Astrocyte (in vitro differentiated cells and primary cell): ENCODE measurements at regions not wholly inside any gene's neighbourhood (a gene's known extent, or its start where the extent isn't known, plus 50 kb on each side); places are given as distances from the start of the nearest gene placed in this dataset.

Experiments used
- DNase-seq: peaks from one replicate; pipeline ENCODE4 v3.0.0-alpha.2; 2010; ENCODE audit warnings: low read depth
- FAIRE-seq: peaks from 2 replicates; lab custom pipeline; 2011; peaks lifted over from hg19 to GRCh38; lab: Jason Lieb, UNC
- H2AFZ ChIP-seq: 2 replicates; pipeline ENCODE4 v1.6.0; 2012; ENCODE audit warnings: low read depth, low read length, inconsistent platforms
- H3K27ac ChIP-seq: 2 replicates; pipeline ENCODE4 v1.5.1; 2011; ENCODE audit warnings: low read depth, low read length, inconsistent platforms
- H3K27me3 ChIP-seq: 2 replicates; pipeline ENCODE4 v1.6.0; 2011; ENCODE audit warnings: low read length, inconsistent platforms; ENCODE audit not compliant: insufficient read depth
- H3K36me3 ChIP-seq: 2 replicates; pipeline ENCODE4 v1.5.1; 2011; ENCODE audit warnings: low read length, inconsistent platforms; ENCODE audit not compliant: insufficient read depth
- H3K4me1 ChIP-seq: 2 replicates; pipeline ENCODE4 v1.5.1; 2011; ENCODE audit warnings: low read length, inconsistent platforms; ENCODE audit not compliant: insufficient read depth
- H3K4me2 ChIP-seq: 2 replicates; pipeline ENCODE4 v1.6.0; 2012; ENCODE audit warnings: low read length, inconsistent platforms
- H3K4me3 ChIP-seq: 2 replicates; pipeline ENCODE4 v1.5.1; 2011; ENCODE audit warnings: low read depth, mild to moderate bottlenecking, low read length, inconsistent platforms; ENCODE audit not compliant: insufficient read depth
- H3K79me2 ChIP-seq: 2 replicates; pipeline ENCODE4 v1.6.0; 2012; ENCODE audit warnings: mild to moderate bottlenecking, low read length, inconsistent platforms; ENCODE audit not compliant: insufficient read depth
- H3K9ac ChIP-seq: 2 replicates; pipeline ENCODE4 v1.6.0; 2012; ENCODE audit warnings: mild to moderate bottlenecking, low read length, inconsistent platforms
- H3K9me3 ChIP-seq: 2 replicates; pipeline ENCODE4 v1.5.1; 2012; ENCODE audit warnings: low read depth, mild to moderate bottlenecking, low read length, inconsistent platforms; ENCODE audit not compliant: insufficient read depth
- H4K20me1 ChIP-seq: 2 replicates; pipeline ENCODE4 v1.6.0; 2012; ENCODE audit warnings: low read length, inconsistent platforms; ENCODE audit not compliant: insufficient read depth
- H3K27ac Mint-ChIP-seq: one replicate; pipeline ENCODE4 v1.8.0; 2021; ENCODE audit warnings: mild to moderate bottlenecking, mixed read lengths; ENCODE audit not compliant: unreplicated experiment
- H3K27me3 Mint-ChIP-seq: one replicate; pipeline ENCODE4 v1.8.0; 2021; ENCODE audit warnings: low read depth, mixed read lengths; ENCODE audit not compliant: unreplicated experiment
- H3K36me3 Mint-ChIP-seq: one replicate; pipeline ENCODE4 v1.8.0; 2021; ENCODE audit warnings: low read depth, mixed read lengths; ENCODE audit not compliant: unreplicated experiment
- H3K4me1 Mint-ChIP-seq: one replicate; pipeline ENCODE4 v1.8.0; 2021; ENCODE audit warnings: low read depth, mixed read lengths; ENCODE audit not compliant: unreplicated experiment
- H3K4me3 Mint-ChIP-seq: one replicate; pipeline ENCODE4 v1.8.0; 2021; ENCODE audit warnings: mild to moderate bottlenecking, moderate library complexity, mixed read lengths; ENCODE audit not compliant: unreplicated experiment
- H3K9me3 Mint-ChIP-seq: one replicate; pipeline ENCODE4 v1.8.0; 2021; ENCODE audit warnings: mild to moderate bottlenecking, mixed read lengths; ENCODE audit not compliant: unreplicated experiment
- EZH2 ChIP-seq: IDR thresholded peaks from 2 replicates; pipeline ENCODE4 v1.6.1; 2012; ENCODE audit warnings: mild to moderate bottlenecking, low read length, inconsistent platforms; ENCODE audit not compliant: insufficient read depth
- TF ChIP-seq, protein P1 (sequence below): IDR thresholded peaks from 2 replicates; pipeline ENCODE4 v1.5.1; 2011; ENCODE audit warnings: low read depth, mild to moderate bottlenecking, inconsistent platforms, low read length, moderate library complexity; ENCODE audit not compliant: insufficient read depth

- Mint-ChIP-seq H3K36me3 (no peaks in the 10 kb centered on the region), H3K4me1 (peaks cover 2% of the 10 kb centered on the region), H3K27ac (no peak overlapping the region), H3K27me3 (no peaks in the 10 kb centered on the region), H3K9me3 (peaks cover 3% of the 10 kb centered on the region), H3K4me3 (no peak overlapping the region)
- Histone ChIP-seq H3K9me3 (no peaks in the 10 kb centered on the region), H3K27me3 (no peaks in the 10 kb centered on the region), H2AFZ (no peak overlapping the region), H3K4me1 (no peaks in the 10 kb centered on the region), H3K4me2 (no peak overlapping the region), H3K9ac (no peak overlapping the region), H3K27ac (no peak overlapping the region), H3K36me3 (no peaks in the 10 kb centered on the region), H3K4me3 (no peak overlapping the region), H3K79me2 (no peaks in the 10 kb centered on the region), H4K20me1 (no peaks in the 10 kb centered on the region)
- DNase-seq = peak; percentile 5
- FAIRE-seq = no peak
- TF ChIP-seq EZH2 = no peak
- TF ChIP-seq, protein P1, sequence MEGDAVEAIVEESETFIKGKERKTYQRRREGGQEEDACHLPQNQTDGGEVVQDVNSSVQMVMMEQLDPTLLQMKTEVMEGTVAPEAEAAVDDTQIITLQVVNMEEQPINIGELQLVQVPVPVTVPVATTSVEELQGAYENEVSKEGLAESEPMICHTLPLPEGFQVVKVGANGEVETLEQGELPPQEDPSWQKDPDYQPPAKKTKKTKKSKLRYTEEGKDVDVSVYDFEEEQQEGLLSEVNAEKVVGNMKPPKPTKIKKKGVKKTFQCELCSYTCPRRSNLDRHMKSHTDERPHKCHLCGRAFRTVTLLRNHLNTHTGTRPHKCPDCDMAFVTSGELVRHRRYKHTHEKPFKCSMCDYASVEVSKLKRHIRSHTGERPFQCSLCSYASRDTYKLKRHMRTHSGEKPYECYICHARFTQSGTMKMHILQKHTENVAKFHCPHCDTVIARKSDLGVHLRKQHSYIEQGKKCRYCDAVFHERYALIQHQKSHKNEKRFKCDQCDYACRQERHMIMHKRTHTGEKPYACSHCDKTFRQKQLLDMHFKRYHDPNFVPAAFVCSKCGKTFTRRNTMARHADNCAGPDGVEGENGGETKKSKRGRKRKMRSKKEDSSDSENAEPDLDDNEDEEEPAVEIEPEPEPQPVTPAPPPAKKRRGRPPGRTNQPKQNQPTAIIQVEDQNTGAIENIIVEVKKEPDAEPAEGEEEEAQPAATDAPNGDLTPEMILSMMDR = no peak
Observed at GRCh38 chr2:184346338-184346862, 251.9 kb upstream of the ZNF804A start.

DNA sequence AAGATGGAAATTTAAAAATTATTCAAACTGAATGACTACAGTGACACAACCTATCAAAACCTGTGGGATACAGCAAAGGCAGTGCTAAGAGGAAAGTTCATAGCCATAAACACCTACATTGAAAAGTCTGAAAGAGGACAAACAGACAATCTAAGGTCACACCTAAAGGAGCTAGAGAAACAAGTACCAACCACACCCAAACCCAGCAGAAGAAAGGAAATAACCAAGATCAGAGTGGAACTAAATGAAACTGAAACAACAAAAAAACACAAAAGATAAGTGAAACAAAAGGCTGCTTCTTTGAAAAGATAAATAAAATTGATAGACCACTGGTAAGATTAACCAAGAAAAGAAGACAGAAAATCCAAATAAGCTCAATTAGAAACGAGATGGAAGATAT, 247.2 kb upstream of the ZNF804A start:
- Histone ChIP-seq H3K9me3 (no peaks in the 10 kb centered on the region), H3K79me2 (no peaks in the 10 kb centered on the region), H2AFZ (no peak overlapping the region), H3K36me3 (no peaks in the 10 kb centered on the region), H4K20me1 (no peaks in the 10 kb centered on the region), H3K9ac (no peak overlapping the region), H3K27ac (no peak overlapping the region), H3K4me3 (no peak overlapping the region), H3K4me1 (no peaks in the 10 kb centered on the region), H3K27me3 (no peaks in the 10 kb centered on the region), H3K4me2 (no peak overlapping the region)
- no peak for TF ChIP-seq EZH2
- TF ChIP-seq, protein P1 = no peak
- Mint-ChIP-seq H3K27ac (no peak overlapping the region), H3K4me3 (no peak overlapping the region), H3K9me3 (peaks cover 3% of the 10 kb centered on the region), H3K36me3 (no peaks in the 10 kb centered on the region), H3K4me1 (peaks cover 2% of the 10 kb centered on the region), H3K27me3 (no peaks in the 10 kb centered on the region)
- DNase-seq (no peak), FAIRE-seq (no peak)

DNA sequence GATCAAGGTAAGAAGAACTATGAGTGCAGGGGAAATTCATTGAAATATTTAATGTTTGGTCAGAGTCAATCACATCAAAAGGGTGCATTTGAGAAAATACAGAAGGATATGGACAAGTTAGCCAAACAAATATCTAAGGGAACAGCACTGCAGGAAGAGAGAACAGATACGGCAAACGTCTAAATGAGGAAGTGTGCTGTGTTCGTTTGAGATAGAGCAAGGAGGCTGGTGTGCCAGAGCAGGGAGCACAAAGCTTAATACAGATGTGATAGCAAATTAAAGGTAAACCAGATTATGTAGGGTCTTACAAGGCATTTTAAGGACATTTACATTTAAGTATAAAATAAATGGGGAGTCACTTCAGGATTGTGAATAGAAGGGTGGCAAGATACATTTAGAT, 241.3 kb upstream of the ZNF804A start:
- no peak overlapping the region for H3K27ac ChIP-seq
- H3K79me2 ChIP-seq = no peaks in the 10 kb centered on the region
- Mint-ChIP-seq H3K27me3 (no peaks in the 10 kb centered on the region), H3K36me3 (no peaks in the 10 kb centered on the region), H3K4me3 (no peak overlapping the region), H3K27ac (no peak overlapping the region), H3K9me3 (no peaks in the 10 kb centered on the region), H3K4me1 (no peaks in the 10 kb centered on the region)
- no peaks in the 10 kb centered on the region for H3K9me3 ChIP-seq
- FAIRE-seq (no peak), DNase-seq (no peak)
- no peak overlapping the region for H3K4me2 ChIP-seq
- H3K9ac ChIP-seq = no peak overlapping the region
- H3K4me3 ChIP-seq = no peak overlapping the region
- no peak overlapping the region for H2AFZ ChIP-seq
- H3K4me1 ChIP-seq = no peaks in the 10 kb centered on the region
- no peaks in the 10 kb centered on the region for H4K20me1 ChIP-seq
- H3K27me3 ChIP-seq = no peaks in the 10 kb centered on the region
- TF ChIP-seq, protein P1 = no peak
- TF ChIP-seq EZH2 = no peak
- no peaks in the 10 kb centered on the region for H3K36me3 ChIP-seq
